Embryonic facial prominence (tissue), 1 donor: ENCODE measurements at regions not wholly inside any gene's neighbourhood (a gene's known extent, or its start where the extent isn't known, plus 50 kb on each side); places are given as distances from the start of the nearest gene placed in this dataset.
"Not testable (repeated sequence)": the region's sequence is repeated elsewhere in the genome, so short reads cannot be mapped to it uniquely, and the experiment has no call there.

Experiments used
- DNase-seq: peaks from one replicate; pipeline ENCODE4 v3.0.0-alpha.2; 2016; ENCODE audit errors: extremely low spot score

DNA sequence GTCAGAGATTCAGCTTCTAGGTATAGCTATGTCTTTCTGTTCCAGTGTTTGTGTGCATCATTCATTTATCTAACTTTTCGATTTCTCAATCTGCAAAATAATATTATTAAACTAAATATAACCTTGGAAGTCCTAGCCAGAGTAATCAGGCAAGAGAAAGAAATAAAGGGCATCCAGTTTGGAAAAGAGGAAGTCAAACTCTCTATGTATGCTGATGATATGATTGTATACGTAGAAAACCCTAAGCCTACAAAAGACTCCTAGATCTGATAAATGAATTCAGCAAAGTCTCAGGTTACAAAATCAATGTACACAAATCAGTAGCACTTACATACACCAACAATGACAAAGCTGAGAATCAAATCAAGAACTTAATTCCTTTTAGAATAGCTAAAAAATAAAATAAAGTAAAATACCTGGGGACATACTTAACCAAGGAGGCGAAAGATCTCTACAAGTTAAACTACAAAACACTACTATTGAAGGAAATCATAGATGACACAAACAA lies 718.2 kb downstream of the NTRK3 start:
- DNase-seq = no peak

DNA sequence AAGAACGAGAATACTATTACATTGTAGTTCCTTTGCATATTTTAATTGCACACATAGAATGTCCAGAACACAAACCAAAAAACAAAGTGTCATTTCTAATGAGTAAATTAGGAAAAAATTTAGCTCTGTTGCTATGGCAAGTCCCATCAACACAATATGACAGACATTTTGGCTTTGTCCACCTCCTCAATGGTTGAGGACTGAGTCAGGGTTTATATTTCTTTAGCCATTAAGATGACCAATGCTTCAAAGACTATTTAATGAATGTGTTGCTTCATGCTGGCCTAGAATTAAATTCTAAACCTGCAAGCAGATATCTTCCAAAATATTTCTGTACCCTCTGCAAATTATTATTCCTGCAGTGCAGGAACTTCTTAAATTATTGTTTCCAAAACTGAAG lies 719.2 kb downstream of the NTRK3 start:
- DNase-seq = no peak

DNA sequence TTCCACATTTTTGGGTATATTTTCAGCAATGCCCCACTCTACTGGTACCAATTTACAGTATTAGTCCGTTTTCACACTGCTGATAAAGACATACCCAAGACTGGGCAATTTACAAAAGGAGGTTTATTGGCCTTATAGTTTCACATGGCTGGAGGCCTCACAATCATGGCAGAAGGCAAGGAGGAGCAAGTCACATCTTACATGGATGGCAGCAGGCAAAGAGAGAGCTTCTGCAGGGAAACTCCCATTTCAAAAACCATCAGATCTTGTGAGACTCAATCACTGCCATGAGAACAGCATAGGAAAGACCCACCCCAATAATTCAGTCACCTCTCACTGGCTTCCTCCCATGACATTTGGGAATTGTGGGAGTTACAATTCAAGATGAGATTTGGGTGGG lies 722.9 kb downstream of the NTRK3 start:
- not testable (repeated sequence) for DNase-seq

DNA sequence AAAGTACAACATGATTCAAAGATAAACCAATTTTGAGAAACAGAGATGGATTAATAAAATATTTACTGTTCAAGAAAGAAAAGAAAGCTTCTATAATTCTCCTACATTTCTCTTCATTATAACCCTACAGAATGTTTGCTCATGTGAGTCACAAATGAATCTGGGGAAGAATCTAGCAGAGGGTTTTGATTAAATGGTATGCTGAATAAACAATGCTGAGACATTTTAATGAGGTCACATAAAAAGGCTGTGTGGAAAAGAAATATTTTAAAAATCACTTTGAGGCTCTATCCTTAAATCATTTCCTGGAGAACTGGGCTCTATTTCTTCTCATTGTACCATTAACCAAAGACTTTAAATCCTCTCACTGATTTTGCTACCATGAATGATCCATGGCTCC lies 727.7 kb downstream of the NTRK3 start:
- DNase-seq = no peak

DNA sequence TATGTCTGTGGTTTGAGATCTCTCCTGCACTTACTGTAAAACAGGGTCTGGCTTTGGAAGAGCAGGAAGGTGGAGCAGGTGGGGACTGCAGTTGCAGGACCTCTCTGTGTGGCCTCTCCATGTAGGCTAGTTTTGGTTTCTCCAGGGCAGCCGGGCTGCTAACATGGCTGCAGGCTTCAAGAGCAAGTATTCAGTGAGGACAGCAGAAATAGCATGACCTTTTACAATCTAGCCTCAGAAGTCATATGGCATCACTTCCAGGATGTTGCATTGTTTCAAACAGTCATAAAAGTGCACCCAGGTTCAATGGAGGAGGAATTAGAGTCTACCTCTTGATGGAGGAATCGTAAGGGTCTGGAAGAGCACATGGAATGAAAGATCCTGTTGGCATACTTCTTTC lies 728.7 kb downstream of the NTRK3 start:
- no peak for DNase-seq

DNA sequence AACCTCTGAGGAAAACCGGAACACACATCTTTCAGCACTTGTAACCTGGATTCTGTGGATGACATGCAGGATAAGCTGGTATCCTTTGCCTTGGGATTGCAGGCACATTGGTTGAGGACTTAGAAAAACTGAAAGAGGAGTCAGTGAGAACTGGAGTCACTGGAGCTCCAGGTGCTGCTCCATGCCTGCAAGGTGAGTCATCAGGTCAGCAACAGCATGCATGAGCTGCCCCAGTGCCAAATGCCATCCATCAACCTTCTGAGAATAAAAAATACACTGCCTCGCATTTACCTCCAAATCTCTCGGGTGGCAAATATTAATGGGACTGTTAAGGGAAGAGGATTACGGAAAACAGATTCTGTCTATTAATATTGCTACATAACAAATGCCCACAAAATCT lies 729.1 kb downstream of the NTRK3 start:
- no peak for DNase-seq

DNA sequence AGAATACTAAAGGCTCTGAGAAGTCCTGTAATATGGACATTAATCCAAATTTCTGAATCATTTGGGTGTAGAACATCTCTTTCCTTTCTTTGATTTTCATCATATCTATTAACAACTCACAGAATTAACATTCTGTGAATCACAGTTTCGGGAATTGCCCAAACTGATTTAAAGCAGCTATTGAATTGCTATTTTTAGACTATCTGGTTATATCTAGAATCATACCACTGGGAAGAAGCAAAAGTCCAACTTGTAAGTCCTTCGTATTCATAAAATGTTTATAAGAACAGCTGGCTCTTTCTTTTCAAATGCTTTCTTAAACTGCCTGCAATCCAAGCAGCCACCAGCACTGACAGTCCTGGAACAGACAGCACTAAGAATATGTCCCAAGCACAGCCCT lies 733.0 kb downstream of the NTRK3 start:
- no peak for DNase-seq

DNA sequence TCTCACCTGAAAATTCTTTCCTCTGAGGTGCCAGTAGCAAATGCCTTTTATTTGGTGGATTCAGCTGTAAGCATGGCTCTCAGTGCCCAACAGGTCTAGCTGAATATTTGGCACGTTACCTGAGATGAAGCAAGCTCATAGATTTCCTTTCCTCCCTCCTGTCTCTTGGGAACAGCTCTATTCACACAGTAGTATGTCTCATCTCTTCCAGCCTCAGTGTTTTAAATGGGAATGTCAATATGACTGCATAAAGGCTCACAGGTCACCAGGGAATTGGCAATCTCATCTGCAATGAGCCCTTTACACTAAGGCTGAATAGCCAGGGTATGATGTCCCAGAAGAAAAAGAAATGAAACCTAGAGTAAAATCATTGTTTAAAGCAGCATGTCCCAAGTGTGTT lies 733.5 kb downstream of the NTRK3 start:
- DNase-seq = no peak

DNA sequence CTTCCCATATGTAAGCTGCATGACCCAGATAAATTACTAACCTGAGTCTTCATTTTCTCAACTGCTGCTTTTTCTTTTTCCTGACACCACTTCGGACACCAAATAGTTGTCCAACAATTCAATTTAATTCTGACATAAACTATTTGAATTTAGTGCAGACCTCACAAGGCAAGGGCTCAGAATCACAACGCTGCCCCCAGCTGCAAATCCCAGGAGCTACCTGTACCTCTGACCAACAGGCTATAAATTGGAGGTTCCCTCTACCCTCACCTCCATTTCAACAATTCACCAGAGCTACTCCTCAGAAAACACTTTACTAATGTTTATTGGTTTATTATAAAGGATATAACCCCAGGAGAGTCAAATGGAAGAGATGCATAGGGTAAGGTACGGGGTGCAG lies 737.6 kb downstream of the NTRK3 start:
- DNase-seq = no peak

DNA sequence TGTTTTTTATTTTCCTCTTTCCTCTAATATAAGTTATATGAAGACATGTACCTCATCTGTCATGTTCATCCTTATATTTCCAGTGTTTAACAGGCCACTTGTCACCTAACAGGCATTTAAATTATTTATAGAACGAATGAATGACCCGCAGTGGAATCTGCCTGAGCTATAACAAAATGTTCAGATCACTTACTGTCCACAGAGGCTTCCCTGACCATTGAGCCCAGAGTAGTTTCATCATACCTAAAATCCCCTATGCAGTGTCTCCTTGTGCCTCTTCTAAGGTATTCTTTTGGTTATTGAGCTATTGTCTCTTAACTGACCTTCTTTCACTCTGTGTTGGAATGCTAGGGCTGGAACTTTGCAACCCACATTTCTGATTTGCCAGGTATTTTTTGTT lies 748.5 kb downstream of the NTRK3 start:
- no peak for DNase-seq

DNA sequence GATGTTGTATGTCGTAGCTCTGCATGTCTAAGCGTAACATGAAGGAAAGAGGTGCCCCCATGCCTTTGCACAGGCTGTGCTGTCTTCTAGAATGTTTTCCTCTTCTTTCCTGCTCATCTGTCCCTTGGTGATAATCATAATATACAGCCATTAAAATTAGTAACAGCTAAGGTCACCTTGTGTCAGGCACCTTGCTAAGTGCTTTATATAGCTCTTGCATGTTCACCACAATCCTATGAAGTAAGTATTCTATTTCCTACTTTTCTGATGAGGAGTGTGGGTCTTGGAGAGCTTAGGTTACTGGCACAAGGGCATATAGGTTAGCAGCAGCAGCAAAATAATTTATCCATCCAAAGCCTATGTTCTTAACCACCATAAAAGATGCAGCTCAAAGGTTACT lies 754.4 kb downstream of the NTRK3 start:
- no peak for DNase-seq

DNA sequence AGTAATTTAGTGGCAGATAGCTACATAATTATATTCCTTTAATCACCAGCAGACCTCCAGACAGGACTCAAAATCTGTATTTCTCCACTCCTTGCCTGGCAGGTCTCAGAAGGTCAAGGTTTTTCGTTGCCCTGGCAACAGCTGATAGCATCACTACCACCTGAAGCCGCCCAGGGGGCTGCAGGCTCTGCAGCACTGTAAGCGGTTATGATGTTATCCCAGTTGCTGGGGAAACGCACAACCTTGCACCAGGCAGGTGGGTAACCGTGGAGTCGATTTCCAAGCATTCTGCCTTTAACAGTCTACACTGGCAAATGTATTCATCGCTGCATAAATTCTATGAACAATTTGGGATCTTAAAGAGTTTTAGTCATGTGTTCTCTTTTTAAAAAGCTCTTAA lies 756.3 kb downstream of the NTRK3 start:
- no peak for DNase-seq

DNA sequence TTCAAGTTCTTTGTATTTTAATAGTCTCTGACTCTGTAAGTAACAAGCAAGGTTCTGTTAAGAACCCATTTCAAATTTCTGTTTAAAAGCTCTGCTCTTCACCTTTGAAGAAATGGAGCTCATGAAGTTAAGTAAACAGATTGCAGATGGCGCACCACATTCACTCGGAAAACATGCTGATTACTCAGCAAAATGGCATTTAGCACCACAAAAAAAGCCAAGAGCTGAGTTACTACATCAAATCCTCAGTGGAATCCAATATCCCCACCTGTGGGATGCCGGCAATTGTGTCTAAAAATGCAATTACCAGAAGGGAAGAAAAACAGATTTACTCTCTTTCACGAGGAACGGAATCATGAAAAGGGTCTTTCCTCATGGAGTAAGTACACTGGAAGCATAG lies 758.0 kb downstream of the NTRK3 start:
- DNase-seq = no peak

DNA sequence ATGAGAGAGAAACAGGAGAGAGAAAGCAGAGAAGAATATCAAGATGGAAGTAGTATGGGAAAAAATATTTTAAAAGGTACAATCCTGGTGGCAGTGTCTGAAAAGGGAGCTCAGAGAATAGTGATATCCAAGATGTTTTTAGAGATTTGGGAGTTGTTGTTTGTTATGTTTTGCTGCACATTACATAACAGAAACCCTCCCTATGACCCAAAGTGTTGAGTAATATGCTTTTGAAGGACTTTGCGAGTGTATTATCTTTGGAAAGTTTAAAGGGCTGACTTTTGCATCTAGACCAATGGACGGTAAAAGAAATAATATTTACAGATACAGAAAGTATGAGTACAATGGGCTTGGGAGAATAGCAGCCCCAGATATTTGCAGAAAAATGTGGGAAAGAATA lies 759.7 kb downstream of the NTRK3 start:
- DNase-seq = no peak

DNA sequence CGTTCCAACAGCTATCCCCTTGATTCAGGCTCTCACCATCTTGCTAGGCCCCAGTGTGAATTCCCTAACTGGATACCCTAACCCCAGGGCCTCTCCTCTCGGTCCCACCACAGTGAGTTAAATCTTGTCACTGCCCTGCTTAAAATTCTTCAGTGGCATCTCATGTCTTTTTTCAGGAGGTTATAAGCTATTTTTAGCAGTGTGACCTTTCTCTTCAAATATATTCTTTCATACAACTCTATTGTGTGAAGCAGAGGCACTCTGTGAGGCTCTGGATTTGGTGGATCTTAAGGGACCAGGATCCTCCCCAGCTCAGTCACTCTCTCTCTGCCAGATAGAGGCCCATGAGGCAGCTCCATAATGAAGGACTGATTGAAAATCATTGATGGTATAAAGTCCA lies 760.4 kb downstream of the NTRK3 start:
- no peak for DNase-seq

DNA sequence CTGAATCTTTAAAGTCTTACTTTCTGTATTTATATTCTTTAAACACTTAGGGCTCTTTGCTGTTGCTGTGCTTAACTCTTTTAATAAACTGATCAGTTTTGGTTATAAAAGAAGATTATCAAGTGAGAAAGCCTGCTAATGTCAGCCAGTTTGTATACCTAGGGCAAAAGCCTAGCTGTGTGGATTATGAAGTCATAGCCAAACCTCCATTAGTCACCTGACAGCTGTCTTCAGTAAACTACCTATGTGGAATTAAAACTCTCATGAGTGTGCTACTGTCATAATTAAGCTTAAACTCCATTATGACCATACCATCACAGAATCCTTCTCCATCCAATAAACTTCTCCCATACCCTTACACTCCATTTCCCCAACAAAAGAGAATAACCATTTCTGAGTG lies 762.7 kb downstream of the NTRK3 start:
- no peak for DNase-seq

DNA sequence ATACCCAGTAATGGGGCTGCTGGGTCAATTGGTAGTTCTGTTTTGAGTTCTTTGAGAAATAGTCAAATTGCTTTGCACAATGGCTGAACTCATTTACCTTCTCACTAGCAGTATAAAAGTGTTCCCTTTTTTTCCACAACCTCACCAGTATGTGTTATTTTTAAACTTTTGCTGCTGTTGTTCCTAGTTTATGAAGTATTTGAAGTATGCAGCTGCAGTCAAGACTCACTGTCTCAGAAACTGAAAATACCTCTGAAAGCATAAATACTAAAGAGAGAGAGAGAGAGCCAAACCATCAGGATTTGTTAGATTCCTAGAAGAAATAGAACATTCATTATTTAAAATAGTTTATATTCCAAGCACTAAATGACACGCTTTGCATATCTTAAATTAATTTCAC lies 764.2 kb downstream of the NTRK3 start:
- DNase-seq = no peak

DNA sequence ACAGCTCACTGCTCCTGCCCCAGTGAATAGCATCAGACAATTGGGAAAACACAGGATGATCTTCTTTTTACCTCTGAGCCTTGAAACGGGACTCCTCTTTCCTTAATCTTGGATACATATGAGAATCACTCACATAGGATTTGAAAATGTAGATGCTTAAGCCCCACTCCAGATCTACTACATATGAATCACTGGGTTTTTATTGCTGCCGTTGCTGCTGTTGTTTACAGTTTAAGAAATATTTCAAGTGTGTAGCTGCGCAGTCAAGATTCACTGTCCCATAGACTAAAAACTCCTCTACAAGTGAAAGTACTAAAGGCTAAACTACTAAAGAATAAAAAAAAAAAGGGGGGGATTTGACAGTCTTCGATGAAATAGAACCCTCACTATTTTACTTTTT lies 765.9 kb downstream of the NTRK3 start:
- no peak for DNase-seq

DNA sequence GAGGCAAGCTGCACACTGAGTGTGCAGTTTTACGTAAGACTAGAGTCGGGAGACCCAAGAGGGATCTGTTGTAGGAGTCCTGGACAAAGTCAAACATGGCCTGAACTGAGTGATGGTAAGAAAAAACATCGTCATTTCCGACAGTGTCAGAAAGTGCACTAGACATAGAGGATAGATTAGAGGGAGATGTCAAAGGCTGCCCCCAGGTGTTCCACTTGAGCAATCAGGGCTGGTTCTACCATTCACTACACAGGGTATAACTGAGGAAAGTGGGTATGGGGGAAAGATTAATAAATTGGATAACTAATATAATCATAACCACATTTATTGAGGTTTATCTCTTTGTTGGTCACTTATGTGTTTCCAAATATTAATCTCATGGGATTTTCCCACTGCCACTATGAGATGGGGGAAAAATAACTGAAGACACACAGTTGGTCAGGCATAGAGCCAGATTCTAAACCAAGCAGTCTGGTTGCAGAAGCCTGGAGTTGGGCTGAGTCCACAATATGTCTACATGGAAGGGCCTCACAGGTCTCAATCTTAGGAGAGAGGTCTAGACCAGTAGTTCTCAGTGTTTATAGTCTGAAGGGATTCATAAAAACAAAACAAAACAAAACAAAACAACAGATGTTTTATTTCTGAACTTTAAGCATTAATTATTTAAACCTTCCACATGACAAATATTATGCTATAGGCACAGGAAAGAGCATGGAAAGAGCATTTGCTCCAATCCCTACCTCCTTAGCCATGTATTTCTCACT lies 766.5 kb downstream of the NTRK3 start:
- no peak for DNase-seq

DNA sequence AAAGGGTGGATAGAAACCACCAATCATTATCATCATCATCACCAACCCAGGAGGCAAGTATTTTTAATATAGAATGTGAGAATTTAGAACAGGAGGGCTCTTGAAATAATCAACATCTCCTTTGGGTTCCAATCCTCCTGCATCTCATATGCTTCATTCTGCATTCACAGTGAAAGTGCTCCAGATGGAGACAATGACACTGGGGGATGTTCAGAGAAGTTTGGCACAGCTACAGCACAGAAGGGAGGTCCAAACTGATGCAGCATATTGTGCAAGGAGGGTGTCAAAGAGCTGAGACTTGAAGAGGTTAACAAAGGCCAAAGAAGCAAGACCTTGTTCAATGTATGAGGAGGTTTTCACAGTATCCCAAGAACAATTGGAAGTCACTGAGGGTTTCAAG lies 767.1 kb downstream of the NTRK3 start:
- DNase-seq = no peak

DNA sequence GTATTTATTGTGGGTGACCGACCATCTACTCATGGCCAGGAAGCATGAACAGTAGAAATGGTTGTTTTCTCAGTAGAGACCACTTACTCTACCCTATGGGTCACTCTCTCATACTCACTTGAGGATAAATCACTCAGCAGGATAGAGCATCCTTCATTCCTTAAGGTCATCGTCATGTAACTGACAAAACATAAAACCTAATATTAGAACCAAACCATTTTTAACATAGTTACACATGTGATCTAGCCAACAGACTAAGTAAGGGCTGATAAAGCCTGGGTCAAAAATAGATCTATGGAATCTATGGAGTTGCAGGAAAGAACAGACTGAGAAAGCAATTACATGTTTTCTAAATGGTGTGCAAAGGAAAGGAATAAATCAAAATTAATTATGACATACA lies 769.1 kb downstream of the NTRK3 start:
- DNase-seq = no peak

DNA sequence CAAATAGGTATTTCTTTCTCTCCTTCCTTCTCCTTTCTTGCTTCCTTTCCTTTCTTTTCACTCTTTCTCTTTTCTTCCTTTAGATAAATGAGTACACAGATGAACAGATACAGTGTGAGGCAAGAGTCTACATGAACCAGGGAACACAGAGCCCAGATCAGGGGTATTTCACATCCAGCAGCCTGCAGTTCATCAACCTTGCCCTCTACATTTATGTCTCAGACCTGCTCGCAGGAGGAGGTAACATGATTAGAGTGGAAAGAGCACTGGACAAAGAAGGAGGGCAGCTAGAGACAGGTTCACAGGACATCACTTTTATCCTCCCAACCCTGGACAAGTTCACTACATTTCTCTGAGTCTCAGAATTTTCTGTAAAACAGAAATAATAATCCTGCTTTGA lies 773.1 kb downstream of the NTRK3 start:
- DNase-seq = no peak

DNA sequence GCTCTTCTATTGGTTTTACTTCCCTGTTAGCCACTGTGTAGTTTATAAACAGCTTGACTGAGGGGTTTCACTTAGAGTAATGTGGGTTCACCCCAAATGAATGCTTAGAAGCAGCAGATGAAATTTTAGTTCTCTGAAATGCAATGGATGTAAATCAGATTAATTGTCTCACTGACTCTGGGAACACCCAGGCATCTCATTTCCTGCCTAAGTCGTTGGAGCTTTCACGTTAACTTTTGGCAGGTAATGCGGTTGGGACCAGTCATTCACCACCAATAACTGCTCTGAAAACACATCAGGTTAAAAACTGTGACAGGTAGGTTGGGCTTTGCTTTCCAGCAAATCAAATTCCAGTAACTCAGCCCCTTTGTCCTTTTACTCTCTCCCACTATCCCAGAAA lies 775.4 kb downstream of the NTRK3 start:
- DNase-seq = no peak

DNA sequence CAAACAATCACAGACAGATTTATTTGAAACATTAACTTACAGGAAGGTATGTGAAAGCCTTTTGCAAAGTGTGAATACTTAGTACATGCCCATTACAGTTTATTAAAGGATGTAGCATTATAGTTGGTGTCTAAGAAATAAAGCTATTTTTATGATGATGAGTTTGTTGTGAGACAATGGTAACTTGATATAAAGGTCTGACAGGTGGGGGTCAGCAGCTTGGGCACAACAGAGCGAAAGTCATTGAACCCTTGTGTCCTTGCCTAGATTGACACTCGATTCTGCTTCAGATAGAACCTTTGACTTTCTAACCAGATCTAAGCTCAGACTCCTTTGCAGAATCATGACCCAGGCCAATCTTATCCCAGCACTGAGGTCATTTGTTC lies 777.9 kb downstream of the NTRK3 start:
- no peak for DNase-seq
